CD14-positive monocyte (primary cell): ENCODE measurements at regions not wholly inside any gene's neighbourhood (a gene's known extent, or its start where the extent isn't known, plus 50 kb on each side); places are given as distances from the start of the nearest gene placed in this dataset.

Experiments
- DNase-seq, 3 donors: peaks; one replicate each; pipeline ENCODE4 v3.0.0-alpha.2; 2011 to 2022
- H2AFZ ChIP-seq: 2 replicates; pipeline ENCODE4 v1.6.0; 2012; ENCODE audit warnings: mild to moderate bottlenecking, low read depth, low read length, inconsistent platforms; ENCODE audit not compliant: insufficient read depth, poor library complexity, severe bottlenecking
- H3K27ac ChIP-seq, 2 donors: 1 replicate in 1 of 2; 2 replicates in 1 of 2; pipeline ENCODE4 v1.5.1; 2012 to 2013; ENCODE audit warnings: low read length in 2 of 2, control low read depth in 1 of 2, inconsistent platforms in 1 of 2, low read depth in 1 of 2, mild to moderate bottlenecking in 1 of 2
- H3K27me3 ChIP-seq, 2 donors: one replicate each; pipeline versions ENCODE4 v1.6.0 to v1.6.1; 2011 to 2013; ENCODE audit warnings: low read length in 2 of 2; ENCODE audit not compliant: control insufficient read depth in 2 of 2, insufficient read depth in 2 of 2
- H3K36me3 ChIP-seq, 2 donors: replicated peaks in 1 of 2; 1 replicate in 1 of 2; 2 replicates in 1 of 2; pipeline versions ENCODE4 v1.5.1 to v1.6.1; 2012 to 2013; ENCODE audit warnings: low read length in 2 of 2, control low read depth in 1 of 2, inconsistent platforms in 1 of 2, mild to moderate bottlenecking in 1 of 2; ENCODE audit not compliant: insufficient read depth in 2 of 2, control insufficient read depth in 1 of 2
- H3K4me1 ChIP-seq, 2 donors: 1 replicate in 1 of 2; 2 replicates in 1 of 2; pipeline versions ENCODE4 v1.5.1 to v1.6.1; 2012 to 2013; ENCODE audit warnings: low read length in 2 of 2, control low read depth in 1 of 2, inconsistent platforms in 1 of 2, mild to moderate bottlenecking in 1 of 2, moderate library complexity in 1 of 2; ENCODE audit not compliant: insufficient read depth in 2 of 2, control insufficient read depth in 1 of 2
- H3K4me2 ChIP-seq: replicated peaks from 2 replicates; pipeline ENCODE3; 2012; ENCODE audit warnings: low read length, moderate library complexity, mild to moderate bottlenecking; ENCODE audit not compliant: poor library complexity, severe bottlenecking; ENCODE audit errors: extremely low read depth
- H3K4me3 ChIP-seq, 3 experiments: fragments of 200-600 bp in 1 of 3; sonication (generic) in 1 of 3; replicated peaks in 1 of 3; 1 replicate in 2 of 3; 2 replicates in 1 of 3; pipeline ENCODE4 v1.5.1; 2011 to 2013; ENCODE audit warnings: low read length in 3 of 3, mild to moderate bottlenecking in 3 of 3, control low read depth in 2 of 3, low read depth in 2 of 3, inconsistent platforms in 1 of 3, moderate library complexity in 1 of 3
- H3K79me2 ChIP-seq: 2 replicates; pipeline ENCODE4 v1.6.0; 2012; ENCODE audit warnings: mild to moderate bottlenecking, control low read depth, inconsistent platforms, low read length, moderate library complexity; ENCODE audit not compliant: insufficient read depth
- H3K9ac ChIP-seq: 2 replicates; pipeline ENCODE4 v1.6.0; 2017; ENCODE audit warnings: low read length, mild to moderate bottlenecking; ENCODE audit not compliant: insufficient read depth, poor library complexity, severe bottlenecking
- H3K9me3 ChIP-seq, 2 donors: replicated peaks in 1 of 2; 1 replicate in 1 of 2; 2 replicates in 1 of 2; pipeline versions ENCODE4 v1.5.1 to v1.6.1; 2012 to 2013; ENCODE audit warnings: low read length in 2 of 2, control low read depth in 1 of 2; ENCODE audit not compliant: control insufficient read depth in 1 of 2, insufficient read depth in 1 of 2
- H4K20me1 ChIP-seq: 2 replicates; pipeline ENCODE4 v1.6.0; 2012; ENCODE audit warnings: mild to moderate bottlenecking, low read length, control low read depth, moderate library complexity; ENCODE audit not compliant: insufficient read depth
- H3K27ac Mint-ChIP-seq, 7 donors: one replicate each; pipeline ENCODE4 v1.8.0; 2020; ENCODE audit warnings: mild to moderate bottlenecking in 7 of 7, mixed read lengths in 7 of 7, moderate library complexity in 6 of 7, inconsistent platforms in 2 of 7
- H3K27me3 Mint-ChIP-seq, 3 donors: one replicate each; pipeline ENCODE4 v1.8.0; 2021 to 2022; ENCODE audit warnings: low read depth in 3 of 3, mild to moderate bottlenecking in 3 of 3, mixed read lengths in 3 of 3, moderate library complexity in 3 of 3, inconsistent platforms in 1 of 3
- H3K36me3 Mint-ChIP-seq, 2 donors: one replicate each; pipeline ENCODE4 v1.8.0; 2020; ENCODE audit warnings: mixed read lengths in 2 of 2, inconsistent platforms in 1 of 2, mild to moderate bottlenecking in 1 of 2
- H3K4me1 Mint-ChIP-seq: one replicate; pipeline ENCODE4 v1.8.0; 2020; ENCODE audit warnings: mild to moderate bottlenecking, mixed read lengths
- H3K4me3 Mint-ChIP-seq, 2 donors: one replicate each; pipeline ENCODE4 v1.8.0; 2020; ENCODE audit warnings: mild to moderate bottlenecking in 2 of 2, mixed read lengths in 2 of 2, moderate library complexity in 1 of 2
- H3K9me3 Mint-ChIP-seq, 7 donors: one replicate each; pipeline ENCODE4 v1.8.0; 2020 to 2022; ENCODE audit warnings: mixed read lengths in 7 of 7, mild to moderate bottlenecking in 6 of 7, moderate library complexity in 6 of 7, inconsistent platforms in 2 of 7
- WGBS: methylation state at CpG from one replicate; pipeline ENCODE4 v1.1.5; 2013; ENCODE audit warnings: missing lambda C conversion rate; ENCODE audit not compliant: insufficient coverage; 5-methylcytosine and 5-hydroxymethylcytosine counted together
- intact Hi-C, 2 donors: fragments of 100-400 bp; cut with micrococcal nuclease; formaldehyde crosslinking; loops; one replicate each; pipeline versions ENCODE4 v1.15.0 to v1.15.1; 2023
- TF ChIP-seq, protein P1 (sequence below): fragments of 200-600 bp; IDR thresholded peaks from one replicate; pipeline ENCODE4 v1.8.0; 2022; ENCODE audit warnings: antibody characterized with exemption, mild to moderate bottlenecking

DNA sequence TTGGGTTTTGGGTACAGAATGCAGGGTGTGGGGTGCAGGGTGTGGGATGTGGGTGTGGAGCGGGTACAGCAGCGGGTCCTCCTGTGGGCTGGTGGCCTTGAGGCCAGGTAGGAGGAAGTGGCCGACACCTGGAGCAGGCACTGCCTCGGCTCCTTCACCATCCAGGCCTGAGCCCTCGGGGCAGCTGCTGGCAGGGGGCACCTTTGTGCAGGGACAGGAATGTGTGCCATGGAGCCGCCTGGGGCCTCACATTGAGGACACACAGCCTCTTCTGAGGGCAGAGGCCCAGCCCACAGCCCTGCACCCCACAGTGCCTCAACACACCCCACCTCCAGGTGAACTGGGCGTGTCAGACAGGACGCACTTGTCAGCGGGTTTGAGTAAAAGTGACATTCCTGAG is 984.0 kb downstream of the BRD1 start:
- H4K20me1 ChIP-seq: no peaks in the 10 kb centered on the region
- 75% methylated on average over 5 of the region's 9 CpGs for WGBS
- H2AFZ ChIP-seq: no peak overlapping the region
- no peak overlapping the region for H3K27ac Mint-ChIP-seq
- no peaks in the 10 kb centered on the region for H3K9me3 ChIP-seq
- H3K4me3 ChIP-seq: no peak overlapping the region
- TF ChIP-seq, protein P1, sequence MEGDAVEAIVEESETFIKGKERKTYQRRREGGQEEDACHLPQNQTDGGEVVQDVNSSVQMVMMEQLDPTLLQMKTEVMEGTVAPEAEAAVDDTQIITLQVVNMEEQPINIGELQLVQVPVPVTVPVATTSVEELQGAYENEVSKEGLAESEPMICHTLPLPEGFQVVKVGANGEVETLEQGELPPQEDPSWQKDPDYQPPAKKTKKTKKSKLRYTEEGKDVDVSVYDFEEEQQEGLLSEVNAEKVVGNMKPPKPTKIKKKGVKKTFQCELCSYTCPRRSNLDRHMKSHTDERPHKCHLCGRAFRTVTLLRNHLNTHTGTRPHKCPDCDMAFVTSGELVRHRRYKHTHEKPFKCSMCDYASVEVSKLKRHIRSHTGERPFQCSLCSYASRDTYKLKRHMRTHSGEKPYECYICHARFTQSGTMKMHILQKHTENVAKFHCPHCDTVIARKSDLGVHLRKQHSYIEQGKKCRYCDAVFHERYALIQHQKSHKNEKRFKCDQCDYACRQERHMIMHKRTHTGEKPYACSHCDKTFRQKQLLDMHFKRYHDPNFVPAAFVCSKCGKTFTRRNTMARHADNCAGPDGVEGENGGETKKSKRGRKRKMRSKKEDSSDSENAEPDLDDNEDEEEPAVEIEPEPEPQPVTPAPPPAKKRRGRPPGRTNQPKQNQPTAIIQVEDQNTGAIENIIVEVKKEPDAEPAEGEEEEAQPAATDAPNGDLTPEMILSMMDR: no peak
- peaks cover 0 to 3% (median 0%) of the 10 kb centered on the region in 7 donors for H3K9me3 Mint-ChIP-seq
- no peaks in the 10 kb centered on the region for H3K4me1 ChIP-seq
- H3K79me2 ChIP-seq: no peaks in the 10 kb centered on the region
- H3K27me3 Mint-ChIP-seq: peaks cover 0 to 2% (median 0%) of the 10 kb centered on the region in 3 donors
- no peaks in the 10 kb centered on the region for H3K27me3 ChIP-seq
- no peak overlapping the region for H3K27ac ChIP-seq
- no peak for DNase-seq
- H3K9ac ChIP-seq: no peak overlapping the region
- no peak overlapping the region for H3K4me3 Mint-ChIP-seq
- H3K36me3 ChIP-seq: no peaks in the 10 kb centered on the region
- H3K36me3 Mint-ChIP-seq: no peaks in the 10 kb centered on the region
- no peak overlapping the region for H3K4me2 ChIP-seq
- intact Hi-C loops: no loop called here
- no peaks in the 10 kb centered on the region for H3K4me1 Mint-ChIP-seq

- Histone ChIP-seq H3K4me2 (no peak overlapping the region), H3K9me3 (no peaks in the 10 kb centered on the region), H3K4me3 (no peak overlapping the region), H3K36me3 (no peaks in the 10 kb centered on the region), H2AFZ (no peak overlapping the region), H4K20me1 (no peaks in the 10 kb centered on the region), H3K27ac (no peak overlapping the region), H3K9ac (no peak overlapping the region), H3K79me2 (no peaks in the 10 kb centered on the region), H3K4me1 (no peaks in the 10 kb centered on the region), H3K27me3 (no peaks in the 10 kb centered on the region)
- WGBS: 87% methylated on average over 4 of the region's 5 CpGs
- Mint-ChIP-seq H3K27me3 (peaks cover 0 to 2% (median 0%) of the 10 kb centered on the region in 3 donors), H3K4me1 (no peaks in the 10 kb centered on the region), H3K36me3 (no peaks in the 10 kb centered on the region), H3K9me3 (peaks cover 0 to 3% (median 1%) of the 10 kb centered on the region in 7 donors), H3K4me3 (no peak overlapping the region), H3K27ac (no peak overlapping the region)
- intact Hi-C loops: no loop called here
- DNase-seq: no peak
- TF ChIP-seq, protein P1: no peak
Measured at GRCh38 chr22:48842976-48843375, 984.7 kb downstream of the BRD1 start.
